Activated CD4-positive, alpha-beta T cell treated with anti-CD3 and anti-CD28 coated beads for 36 hours (primary cell): ENCODE measurements at regions not wholly inside any gene's neighbourhood (a gene's known extent, or its start where the extent isn't known, plus 50 kb on each side); places are given as distances from the start of the nearest gene placed in this dataset.
"Not testable (repeated sequence)": the region's sequence is repeated elsewhere in the genome, so short reads cannot be mapped to it uniquely, and the experiment has no call there.

Experiments used
- ATAC-seq: fragments of 200-7000 bp; cut with Tn5 transposase; one replicate; pipeline ENCODE4 v1.10.0; 2021; ENCODE audit warnings: mild to moderate bottlenecking, moderate library complexity
- CTCF ChIA-PET: fragments of 350-600 bp; sonication (Branson Sonifier 250); formaldehyde crosslinking; loops from one replicate; lab custom pipeline; 2021; ENCODE audit warnings: antibody characterized with exemption; lab: Charles Lee
- POLR2A ChIA-PET: fragments of 350-600 bp; sonication (Branson Sonifier 250); formaldehyde crosslinking; loops from one replicate; lab custom pipeline; 2021; ENCODE audit warnings: antibody characterized with exemption, inconsistent platforms; lab: Charles Lee
- DNase-seq: peaks from one replicate; pipeline ENCODE4 v3.0.0-alpha.2; 2020
- H3K27ac Mint-ChIP-seq: one replicate; pipeline ENCODE4 v1.8.0; 2021; ENCODE audit warnings: mixed read lengths
- H3K27me3 Mint-ChIP-seq: one replicate; pipeline ENCODE4 v1.8.0; 2021; ENCODE audit warnings: mixed read lengths
- H3K36me3 Mint-ChIP-seq: one replicate; pipeline ENCODE4 v1.8.0; 2021; ENCODE audit warnings: low read depth, mixed read lengths
- H3K4me1 Mint-ChIP-seq: one replicate; pipeline ENCODE4 v1.8.0; 2021; ENCODE audit warnings: mixed read lengths
- H3K4me3 Mint-ChIP-seq: one replicate; pipeline ENCODE4 v1.8.0; 2021; ENCODE audit warnings: mild to moderate bottlenecking, moderate library complexity, mixed read lengths
- H3K9me3 Mint-ChIP-seq: one replicate; pipeline ENCODE4 v1.8.0; 2021; ENCODE audit warnings: low read depth, mixed read lengths
- intact Hi-C, 2 experiments: fragments of 100-400 bp; cut with DNase I in 1 of 2; cut with micrococcal nuclease in 1 of 2; formaldehyde crosslinking; loops; one replicate each; pipeline versions ENCODE4 v1.14.2 to v1.15.1; 2022 to 2024; cut with DNase I, micrococcal nuclease

DNA sequence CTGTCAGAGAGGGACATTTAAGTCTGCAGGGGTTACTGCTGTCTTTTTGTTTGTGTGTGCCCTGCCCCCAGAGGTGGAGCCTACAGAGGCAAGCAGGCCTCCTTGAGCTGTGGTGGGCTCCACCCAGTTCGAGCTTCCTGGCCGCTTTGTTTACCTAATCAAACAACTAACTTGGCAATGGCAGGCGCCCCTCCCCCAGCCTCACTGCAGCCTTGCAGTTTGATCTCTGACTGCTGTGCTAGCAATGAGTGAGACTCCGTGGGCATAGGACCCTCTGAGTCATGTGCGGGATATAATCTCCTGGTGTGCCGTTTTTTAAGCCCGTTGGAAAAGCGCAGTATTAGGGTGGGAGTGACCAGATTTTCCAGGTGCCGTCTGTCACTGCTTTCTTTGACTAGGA, 216.8 kb upstream of the CDKN2B start:
- CTCF ChIA-PET, DNase-seq, H3K27ac Mint-ChIP-seq, H3K9me3 Mint-ChIP-seq, H3K36me3 Mint-ChIP-seq, H3K4me1 Mint-ChIP-seq, H3K4me3 Mint-ChIP-seq, intact Hi-C loops, POLR2A ChIA-PET, ATAC-seq: not testable (repeated sequence)
- peaks cover 16% of the 10 kb centered on the region for H3K27me3 Mint-ChIP-seq

DNA sequence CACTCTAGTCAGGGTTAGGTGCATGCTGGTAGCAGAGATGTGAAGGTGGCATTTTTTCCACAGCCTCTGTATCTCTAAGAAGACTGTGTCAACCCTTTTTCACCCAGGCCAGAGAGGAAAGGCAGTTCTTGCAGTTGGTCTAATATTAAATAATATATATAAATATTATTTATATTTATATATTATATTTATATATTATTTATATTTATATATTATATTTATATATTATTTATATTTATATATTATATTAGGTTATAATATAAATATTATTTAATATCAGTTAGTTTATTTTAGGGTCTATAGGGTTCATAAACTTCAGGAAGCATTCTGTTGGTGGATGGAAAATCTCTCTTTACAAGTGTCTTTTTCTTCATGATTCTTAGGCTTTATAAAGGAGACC, 218.6 kb upstream of the DMRTA1 start:
- Mint-ChIP-seq H3K27ac (no peak overlapping the region), H3K4me3 (no peak overlapping the region), H3K4me1 (no peaks in the 10 kb centered on the region), H3K36me3 (no peaks in the 10 kb centered on the region), H3K9me3 (peaks cover 10% of the 10 kb centered on the region), H3K27me3 (peaks cover 32% of the 10 kb centered on the region)
- CTCF ChIA-PET = interaction anchor here (1.1 kb wide), 1 partner anchor 10 kb away, joined by 3 read pairs; no protein-coding TSS in a partner anchor
- DNase-seq (no peak), ATAC-seq (no peak)
- POLR2A ChIA-PET = no interaction called here
- intact Hi-C loops = no loop called here

DNA sequence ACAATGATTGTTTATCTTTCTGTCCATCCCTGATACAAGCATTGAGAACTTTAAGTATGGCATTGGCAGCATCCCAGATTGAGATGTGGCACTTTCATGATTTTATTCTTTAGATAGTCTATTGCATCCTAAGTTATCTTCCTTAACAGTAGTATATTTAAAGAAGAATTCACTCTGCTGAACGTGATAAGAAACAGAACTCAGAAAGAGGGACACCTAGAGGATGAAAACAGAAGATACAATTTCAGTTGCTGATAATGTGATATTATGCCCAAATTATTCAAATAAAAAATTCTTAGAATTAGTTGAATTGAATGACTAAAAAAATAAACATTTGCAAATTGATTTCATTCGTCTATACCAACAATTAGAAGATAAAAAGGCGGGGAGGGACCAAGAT, 218.1 kb upstream of the DMRTA1 start:
- H3K4me1 Mint-ChIP-seq = no peaks in the 10 kb centered on the region
- ATAC-seq (no peak), DNase-seq (no peak)
- peaks cover 27% of the 10 kb centered on the region for H3K27me3 Mint-ChIP-seq
- H3K36me3 Mint-ChIP-seq = no peaks in the 10 kb centered on the region
- H3K9me3 Mint-ChIP-seq = peaks cover 10% of the 10 kb centered on the region
- H3K27ac Mint-ChIP-seq = no peak overlapping the region
- ChIA-PET POLR2A (no interaction called here), CTCF (interaction anchor here (1.1 kb wide), 1 partner anchor 11 kb away, joined by 3 read pairs; no protein-coding TSS in a partner anchor)
- intact Hi-C loops = no loop called here
- H3K4me3 Mint-ChIP-seq = no peak overlapping the region

DNA sequence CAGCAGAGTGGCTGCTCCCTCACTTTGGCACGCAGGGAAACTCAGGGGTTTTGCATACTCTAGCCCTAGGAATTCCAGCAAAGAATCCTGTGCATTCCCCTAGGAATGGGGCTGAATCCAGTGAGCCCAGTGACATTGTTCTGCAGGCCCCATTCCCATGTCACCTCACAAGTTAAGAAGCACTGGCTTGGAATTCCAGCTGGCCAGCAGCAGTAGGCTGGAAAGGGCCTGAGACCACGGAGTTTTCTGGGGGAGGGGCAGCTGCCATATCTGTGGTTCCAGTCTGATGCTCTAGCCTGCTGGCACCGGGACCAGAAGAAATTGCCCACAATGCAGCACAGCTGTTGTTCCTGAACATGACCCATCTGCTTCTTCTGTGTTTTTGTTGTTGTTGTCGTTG, 217.6 kb upstream of the DMRTA1 start:
- DNase-seq = no peak
- Mint-ChIP-seq H3K4me3 (no peak overlapping the region), H3K27me3 (peaks cover 26% of the 10 kb centered on the region), H3K36me3 (no peaks in the 10 kb centered on the region), H3K4me1 (no peaks in the 10 kb centered on the region), H3K27ac (no peak overlapping the region), H3K9me3 (peaks cover 10% of the 10 kb centered on the region)
- CTCF ChIA-PET = interaction anchor here (1.1 kb wide), 1 partner anchor 11 kb away, joined by 3 read pairs; no protein-coding TSS in a partner anchor
- POLR2A ChIA-PET = no interaction called here
- intact Hi-C loops = no loop called here
- ATAC-seq = no peak

DNA sequence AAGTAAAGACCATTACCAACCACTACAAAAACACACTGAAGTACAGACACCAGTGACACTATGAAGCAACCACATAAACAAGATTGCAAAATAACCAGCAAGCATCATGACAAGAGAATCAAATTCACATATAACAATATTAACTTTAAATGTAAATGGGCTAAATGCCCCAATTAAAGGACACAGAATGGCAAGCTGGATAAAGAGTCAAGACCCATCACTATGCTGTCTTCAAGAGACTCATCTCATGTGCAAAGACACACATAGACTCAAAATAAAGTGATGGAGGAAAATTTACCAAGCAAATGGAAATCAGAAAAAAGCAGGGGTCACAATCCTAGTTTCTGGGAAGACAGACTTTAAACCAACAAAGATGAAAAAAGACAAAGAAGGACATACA, 215.3 kb upstream of the DMRTA1 start:
- H3K4me3 Mint-ChIP-seq, H3K36me3 Mint-ChIP-seq, H3K9me3 Mint-ChIP-seq, H3K4me1 Mint-ChIP-seq, H3K27ac Mint-ChIP-seq, POLR2A ChIA-PET, ATAC-seq, DNase-seq, CTCF ChIA-PET: not testable (repeated sequence)
- peaks cover 20% of the 10 kb centered on the region for H3K27me3 Mint-ChIP-seq
- intact Hi-C loops = loop anchor here in 1 of 2 experiments (10.0 kb wide), 1 partner anchor 177 kb away; no protein-coding TSS in a partner anchor

DNA sequence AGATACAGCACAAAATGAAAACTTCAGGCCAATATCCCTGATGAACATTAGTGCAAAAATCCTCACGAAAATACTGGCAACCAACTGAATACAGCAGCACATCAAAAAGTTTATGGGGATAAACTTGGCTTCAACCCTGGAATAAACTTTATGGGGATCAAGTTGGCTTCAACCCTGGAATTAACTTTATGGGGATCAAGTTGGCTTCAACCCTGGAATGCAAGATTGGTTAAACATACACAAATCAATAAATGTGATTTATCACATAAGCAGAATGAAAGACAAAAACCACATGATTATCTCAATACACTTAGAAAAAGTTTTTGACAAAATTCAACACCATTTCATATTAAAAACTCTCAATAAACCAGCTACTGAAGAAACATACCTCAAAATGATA, 213.7 kb upstream of the DMRTA1 start:
- DNase-seq = no peak
- Mint-ChIP-seq H3K27ac (no peak overlapping the region), H3K27me3 (peaks cover 16% of the 10 kb centered on the region), H3K9me3 (peaks cover 7% of the 10 kb centered on the region), H3K4me1 (peaks cover 8% of the 10 kb centered on the region), H3K4me3 (no peak overlapping the region), H3K36me3 (no peaks in the 10 kb centered on the region)
- ChIA-PET CTCF (no interaction called here), POLR2A (no interaction called here)
- intact Hi-C loops = loop anchor here in 1 of 2 experiments (10.0 kb wide), 1 partner anchor 178 kb away; no protein-coding TSS in a partner anchor
- no peak for ATAC-seq

DNA sequence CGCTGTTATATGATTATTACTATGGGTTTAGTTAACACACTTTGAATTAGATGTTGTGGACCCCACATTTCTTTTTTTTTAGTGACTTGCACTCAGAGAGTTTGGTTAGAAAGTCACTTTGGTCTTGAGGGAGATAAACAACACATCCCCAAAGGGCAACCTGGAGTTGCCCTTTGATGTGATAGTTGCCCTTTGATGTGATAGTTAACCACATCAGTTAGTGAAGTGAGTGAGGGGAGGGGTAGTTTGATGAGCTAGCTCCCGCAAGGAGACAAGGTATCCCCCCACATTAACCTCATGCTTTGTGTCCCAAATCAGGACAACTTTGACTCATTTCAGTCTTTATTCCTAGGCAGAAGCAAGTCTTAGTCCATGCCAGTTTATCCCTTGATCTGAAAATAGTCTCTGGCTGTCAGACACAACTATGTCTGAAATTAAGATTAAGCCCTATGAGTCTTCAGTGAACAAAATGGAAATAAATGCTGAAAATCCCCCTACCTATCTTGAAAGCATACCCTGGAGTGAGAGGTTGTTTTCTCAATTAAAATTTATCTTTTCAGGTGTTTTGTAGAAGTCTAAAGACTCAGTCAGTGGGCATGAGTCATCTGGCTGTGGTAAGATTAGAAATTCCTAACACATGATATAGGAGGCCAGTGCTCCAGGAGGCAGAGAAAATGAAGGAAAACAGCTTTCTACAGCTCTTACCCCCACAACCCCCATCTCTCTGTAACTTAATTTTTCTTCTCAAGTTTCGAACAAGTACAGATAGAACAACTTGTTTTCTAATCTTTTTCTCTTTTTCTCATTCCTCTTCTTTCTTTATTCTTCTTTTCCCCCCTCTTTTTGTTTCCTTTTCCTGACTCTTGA, 208.9 kb upstream of the DMRTA1 start:
- peak; percentile 28 for ATAC-seq
- POLR2A ChIA-PET = no interaction called here
- H3K4me1 Mint-ChIP-seq = peaks cover 37% of the 10 kb centered on the region

DNA sequence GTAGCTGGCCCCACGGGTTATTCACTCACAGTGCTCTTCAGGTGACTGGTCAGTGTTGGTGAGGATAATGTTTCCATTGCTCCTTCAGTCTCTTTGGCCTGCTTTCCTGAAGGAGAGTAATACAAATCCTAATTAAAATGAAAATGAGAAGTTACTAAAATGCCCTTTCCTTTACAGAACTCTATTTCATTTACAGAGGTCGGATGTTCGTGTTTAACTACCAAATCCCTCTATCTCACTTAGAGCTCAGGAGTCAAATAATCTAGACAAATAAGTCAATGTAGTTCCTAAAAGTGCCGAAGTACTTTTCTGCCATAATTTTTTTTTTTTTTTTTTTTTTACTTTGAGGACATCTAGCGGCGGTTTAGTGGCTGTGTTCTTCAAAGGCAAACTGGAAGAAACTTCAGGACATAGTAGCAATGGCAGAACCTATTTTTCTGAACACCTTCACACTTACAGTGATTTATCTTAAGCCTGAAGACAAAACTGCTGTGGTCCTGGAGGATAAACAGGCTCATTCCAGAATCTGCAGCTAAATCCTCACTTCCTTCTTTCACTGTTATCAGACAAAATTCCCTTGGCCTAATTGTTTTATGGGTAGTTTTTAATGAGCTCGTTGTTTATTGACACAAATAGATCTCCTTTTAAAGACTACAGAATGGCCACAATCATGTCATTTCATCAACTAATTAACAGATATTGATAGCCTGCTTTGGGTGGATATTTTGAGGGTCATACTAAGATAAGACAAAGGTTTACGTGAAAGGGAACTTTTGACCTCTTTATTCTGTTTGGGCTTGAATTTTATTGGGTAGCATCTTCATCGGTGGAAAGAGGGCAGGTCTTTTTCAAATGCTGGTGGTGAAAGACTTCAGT, 207.6 kb upstream of the DMRTA1 start:
- no peaks in the 10 kb centered on the region for H3K36me3 Mint-ChIP-seq
- intact Hi-C loops = loop anchor here (1.0 to 10.0 kb wide), 8 partner anchors 30 to 426 kb away; no protein-coding TSS in a partner anchor
- POLR2A ChIA-PET = no interaction called here
- peak; percentile 34 for ATAC-seq
- CTCF ChIA-PET = interaction anchor here (0.7 to 2.2 kb wide), 15 partner anchors 20 to 427 kb away, joined by 3 to 17 read pairs (median 3); no protein-coding TSS in a partner anchor
- H3K4me3 Mint-ChIP-seq = no peak overlapping the region
- H3K27me3 Mint-ChIP-seq = peaks cover 19% of the 10 kb centered on the region
- DNase-seq = no peak
- H3K9me3 Mint-ChIP-seq = no peaks in the 10 kb centered on the region
- H3K27ac Mint-ChIP-seq = no peak overlapping the region
- H3K4me1 Mint-ChIP-seq = peaks cover 37% of the 10 kb centered on the region

More for the DNA sequence above, 208.9 kb upstream of the DMRTA1 start:
- Mint-ChIP-seq H3K27ac (no peak overlapping the region), H3K9me3 (no peaks in the 10 kb centered on the region), H3K27me3 (peaks cover 13% of the 10 kb centered on the region), H3K4me3 (no peak overlapping the region), H3K36me3 (no peaks in the 10 kb centered on the region)
- DNase-seq = no peak
- CTCF ChIA-PET = interaction anchor here (1.2 to 2.2 kb wide), 3 partner anchors 118 to 425 kb away, joined by 3 to 17 read pairs (median 3); no protein-coding TSS in a partner anchor
- intact Hi-C loops = loop anchor here (2.0 to 10.0 kb wide), 6 partner anchors 29 to 405 kb away; no protein-coding TSS in a partner anchor

DNA sequence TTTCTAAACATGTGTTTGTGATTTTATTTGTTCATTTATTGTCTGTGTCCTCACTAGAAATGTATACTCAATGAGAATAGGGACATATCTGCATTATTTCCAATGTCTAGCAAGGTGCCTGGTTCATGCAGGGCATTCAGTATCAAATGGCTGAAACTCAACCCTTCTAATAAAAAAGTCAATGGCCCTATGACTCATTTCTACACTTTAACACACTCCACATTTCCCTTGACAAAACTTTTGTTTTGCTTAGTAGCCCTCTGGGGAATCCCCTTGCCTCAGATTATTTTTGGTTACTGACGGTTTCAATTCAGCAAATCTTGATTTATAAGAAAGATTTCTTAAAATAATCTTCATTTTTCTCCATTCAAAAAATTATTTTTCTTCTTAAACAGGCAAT, 206.0 kb upstream of the DMRTA1 start:
- no peaks in the 10 kb centered on the region for H3K9me3 Mint-ChIP-seq
- H3K27me3 Mint-ChIP-seq = peaks cover 21% of the 10 kb centered on the region
- intact Hi-C loops = loop anchor here in 1 of 2 experiments (2.0 to 5.0 kb wide), 4 partner anchors 93 to 278 kb away; no protein-coding TSS in a partner anchor
- peaks cover 39% of the 10 kb centered on the region for H3K4me1 Mint-ChIP-seq
- CTCF ChIA-PET = interaction anchor here (1.2 kb wide), 1 partner anchor 426 kb away, joined by 3 read pairs; no protein-coding TSS in a partner anchor
- DNase-seq (no peak), ATAC-seq (peak; percentile 75)
- no peak overlapping the region for H3K4me3 Mint-ChIP-seq
- no peaks in the 10 kb centered on the region for H3K36me3 Mint-ChIP-seq
- no peak overlapping the region for H3K27ac Mint-ChIP-seq
- POLR2A ChIA-PET = no interaction called here

DNA sequence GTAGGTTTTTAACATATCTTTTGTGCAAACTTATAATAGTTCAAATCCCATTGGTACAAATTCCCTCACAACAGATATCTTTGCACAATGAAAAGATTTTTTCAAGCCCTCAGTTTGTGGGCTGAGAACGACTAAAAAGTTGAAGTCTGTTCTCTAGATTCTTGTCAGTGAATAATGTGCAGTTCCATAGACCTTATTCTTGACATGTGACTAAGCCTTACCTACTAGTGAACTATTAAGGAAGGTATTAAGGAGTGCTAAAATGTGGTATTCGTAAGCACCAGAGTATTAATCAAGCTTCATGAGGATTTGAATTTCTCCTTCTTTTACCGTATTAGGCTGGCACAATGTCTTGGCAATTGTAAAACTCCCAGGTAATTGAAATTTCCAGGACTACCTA, 205.6 kb upstream of the DMRTA1 start:
- H3K27ac Mint-ChIP-seq = no peak overlapping the region

DNA sequence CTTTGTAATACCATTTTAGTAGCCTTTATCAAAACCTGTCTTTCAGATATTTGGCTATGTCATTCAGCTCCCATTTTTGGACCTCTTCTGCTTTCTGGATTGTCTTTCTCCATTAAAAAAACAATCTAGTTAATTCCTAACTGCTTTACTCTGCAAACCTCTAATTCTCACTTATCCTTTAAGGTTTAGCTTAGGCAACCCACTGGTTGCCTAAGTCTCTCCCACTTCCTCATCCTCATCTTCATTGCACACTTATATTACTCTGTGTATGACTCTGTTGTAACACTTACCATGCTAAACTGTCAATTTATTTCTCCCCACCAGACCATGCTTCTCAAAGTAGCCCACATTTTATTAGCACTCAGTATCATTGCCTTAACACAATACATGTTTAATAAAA, 205.0 kb upstream of the DMRTA1 start:
- ATAC-seq (no peak), DNase-seq (no peak)
- Mint-ChIP-seq H3K27me3 (peaks cover 21% of the 10 kb centered on the region), H3K9me3 (no peaks in the 10 kb centered on the region), H3K4me3 (no peak overlapping the region), H3K27ac (no peak overlapping the region), H3K36me3 (no peaks in the 10 kb centered on the region), H3K4me1 (peaks cover 39% of the 10 kb centered on the region)
- intact Hi-C loops = loop anchor here in 1 of 2 experiments (2.0 to 5.0 kb wide), 4 partner anchors 94 to 279 kb away; no protein-coding TSS in a partner anchor
- CTCF ChIA-PET = interaction anchor here (1.2 kb wide), 2 partner anchors 211 to 427 kb away, joined by 3 read pairs; no protein-coding TSS in a partner anchor
- POLR2A ChIA-PET = no interaction called here

More for the DNA sequence above, 205.6 kb upstream of the DMRTA1 start:
- DNase-seq (no peak), ATAC-seq (no peak)
- Mint-ChIP-seq H3K4me3 (no peak overlapping the region), H3K36me3 (no peaks in the 10 kb centered on the region), H3K27me3 (peaks cover 21% of the 10 kb centered on the region), H3K9me3 (no peaks in the 10 kb centered on the region), H3K4me1 (peaks cover 39% of the 10 kb centered on the region)
- intact Hi-C loops = loop anchor here in 1 of 2 experiments (2.0 to 5.0 kb wide), 4 partner anchors 94 to 279 kb away; no protein-coding TSS in a partner anchor
- POLR2A ChIA-PET = no interaction called here
- CTCF ChIA-PET = interaction anchor here (1.2 kb wide), 1 partner anchor 427 kb away, joined by 3 read pairs; no protein-coding TSS in a partner anchor
